Esophagus squamous epithelium (tissue), 4 donors: ENCODE measurements at regions not wholly inside any gene's neighbourhood (a gene's known extent, or its start where the extent isn't known, plus 50 kb on each side); places are given as distances from the start of the nearest gene placed in this dataset.
"Not testable (repeated sequence)": the region's sequence is repeated elsewhere in the genome, so short reads cannot be mapped to it uniquely, and the experiment has no call there.

Source experiments
- CTCF ChIP-seq, 6 experiments: fragments of 450-650 bp in 4 of 6; fragments of 200-600 bp in 2 of 6; sonication (generic) in 2 of 6; IDR thresholded peaks; one replicate each; pipeline ENCODE4 v1.5.1; 2016 to 2019; ENCODE audit warnings: antibody characterized with exemption in 6 of 6, mild to moderate bottlenecking in 4 of 6, moderate library complexity in 4 of 6
- POLR2A ChIP-seq, 4 donors: fragments of 450-650 bp; IDR thresholded peaks; one replicate each; pipeline ENCODE4 v1.6.1; 2017; ENCODE audit warnings: antibody characterized with exemption in 4 of 4, mild to moderate bottlenecking in 4 of 4, moderate library complexity in 3 of 4

- not testable (repeated sequence) for TF ChIP-seq POLR2A, CTCF (IDR thresholded peaks at IDR 0.05)
These were observed 1156.7 kb upstream of the PRR20A start for GRCh38 chr13:55984026-55984425.
